ENCODE measurements at regions not wholly inside any gene's neighbourhood (a gene's known extent, or its start where the extent isn't known, plus 50 kb on each side); places are given as distances from the start of the nearest gene placed in this dataset.

- DNase-seq, result no peak
These were observed 118.2 kb upstream of the SLC44A3 start for GRCh38 chr1:94701796-94702441.

DNA sequence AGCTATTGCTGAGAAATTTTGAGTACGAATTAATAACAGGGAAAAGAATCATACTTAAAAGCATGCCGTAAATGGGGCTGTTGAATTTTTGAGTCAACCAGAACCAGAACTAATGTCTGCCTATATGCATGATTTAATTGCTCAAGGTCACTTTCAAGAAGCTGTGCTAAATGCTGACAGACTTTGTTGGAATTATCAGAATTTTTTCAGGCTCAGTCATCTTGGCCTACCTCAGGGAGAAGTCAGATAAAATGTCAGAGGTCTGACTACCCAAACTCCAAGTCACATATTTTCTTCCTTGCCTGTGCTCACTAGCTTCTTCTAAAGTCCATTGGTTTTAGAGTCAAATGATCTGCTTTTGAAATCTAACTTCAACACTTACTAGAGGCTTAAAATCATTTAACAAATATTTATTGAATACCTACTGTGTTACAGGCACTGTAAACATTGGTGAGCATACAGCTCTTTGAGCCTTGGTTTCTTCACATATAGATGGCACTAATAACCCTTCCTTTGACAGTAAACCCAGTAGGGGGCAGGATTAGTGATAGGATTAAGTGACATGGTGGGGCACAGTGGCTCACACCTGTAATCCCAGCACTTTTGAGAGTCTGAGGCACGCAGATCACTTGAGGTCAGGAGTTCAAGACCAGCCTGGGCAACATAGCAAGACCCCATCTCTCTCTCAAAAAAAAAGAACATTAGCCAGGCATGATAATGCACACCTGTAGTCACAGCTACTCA is 121.2 kb upstream of the SLC44A3 start:
- no peak for DNase-seq

- no peak for DNase-seq
These were observed 121.8 kb upstream of the SLC44A3 start for GRCh38 chr1:94698356-94698755.

DNA sequence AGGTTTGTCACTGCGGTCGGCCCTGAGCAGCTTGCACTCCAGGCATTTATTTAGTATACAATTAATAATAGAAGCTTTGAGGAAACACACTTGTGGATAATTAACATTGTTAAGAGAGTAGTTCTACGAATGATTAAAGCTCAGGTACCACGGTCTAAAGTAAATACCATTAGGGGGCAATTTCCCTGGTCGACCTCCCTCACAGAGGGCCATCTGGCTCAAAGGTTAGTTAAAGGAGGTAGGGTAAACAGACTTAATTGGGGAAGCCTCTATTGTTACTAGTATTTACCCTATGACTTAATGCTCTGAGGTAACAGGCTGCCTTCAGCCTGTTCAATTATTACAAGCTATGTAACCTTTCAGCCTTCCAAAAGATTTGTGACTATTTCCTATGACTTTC is 122.3 kb upstream of the SLC44A3 start:
- peak; percentile 50 for DNase-seq

DNA sequence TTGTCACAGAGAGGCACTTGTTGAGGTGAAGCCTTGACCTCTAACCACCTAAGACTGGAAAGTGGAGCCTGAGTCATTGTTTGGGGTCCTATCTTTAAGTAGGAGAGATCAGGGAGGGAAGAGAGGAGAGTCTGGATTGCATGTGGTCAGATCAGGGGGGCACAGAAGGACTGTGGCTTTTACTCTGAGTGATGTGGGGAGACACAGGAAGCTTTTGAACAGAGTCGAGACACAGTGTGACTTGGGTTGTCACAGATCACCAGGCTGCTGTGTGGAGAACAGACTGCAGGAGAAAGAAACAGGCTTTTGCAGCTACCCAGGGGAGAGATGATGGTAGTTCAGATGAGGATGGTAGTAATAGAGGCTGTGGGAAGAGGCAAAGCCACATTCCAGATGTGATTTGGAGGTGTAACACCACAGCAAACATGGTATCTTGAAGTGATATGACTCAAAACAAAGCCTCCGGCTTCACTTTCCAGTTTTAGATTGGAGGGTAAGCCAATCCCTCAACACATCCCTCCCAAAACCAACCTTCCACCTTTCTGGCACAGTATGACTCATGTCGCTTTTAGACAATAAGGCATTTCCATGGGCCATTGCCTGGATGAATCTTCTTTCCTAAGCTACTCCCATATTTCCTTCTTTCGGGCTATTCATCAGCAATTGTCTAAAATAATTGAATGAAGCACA is 125.8 kb upstream of the SLC44A3 start:
- no peak for DNase-seq

GRCh38 chr1:94693435-94693834 is 126.7 kb upstream of the SLC44A3 start:
- no peak for DNase-seq

- DNase-seq, result no peak
These were observed 127.1 kb upstream of the SLC44A3 start for GRCh38 chr1:94693029-94693428.

DNA sequence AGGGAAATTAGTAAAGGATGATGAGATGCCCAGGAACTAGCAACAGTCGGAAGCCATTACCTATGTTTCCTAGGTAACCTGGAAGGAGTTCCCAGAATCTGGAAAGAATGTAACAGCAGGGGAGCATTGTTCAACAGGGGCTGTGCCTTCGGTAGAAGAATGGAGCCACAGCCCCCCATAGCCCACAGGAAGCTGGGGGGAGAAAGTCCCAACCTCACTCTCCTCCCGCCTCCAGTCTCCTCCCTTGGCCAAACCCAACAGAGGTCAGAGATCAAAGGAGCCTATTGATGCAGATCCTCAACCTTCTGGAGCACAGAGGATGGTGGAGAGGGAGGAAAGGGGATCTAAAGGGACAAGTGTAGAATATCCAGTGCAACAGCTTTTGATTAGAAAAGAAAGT is 131.5 kb upstream of the SLC44A3 start:
- DNase-seq, result peak; percentile 73

GRCh38 chr1:94686882-94687281 is 133.3 kb upstream of the SLC44A3 start:
- no peak for DNase-seq

DNA sequence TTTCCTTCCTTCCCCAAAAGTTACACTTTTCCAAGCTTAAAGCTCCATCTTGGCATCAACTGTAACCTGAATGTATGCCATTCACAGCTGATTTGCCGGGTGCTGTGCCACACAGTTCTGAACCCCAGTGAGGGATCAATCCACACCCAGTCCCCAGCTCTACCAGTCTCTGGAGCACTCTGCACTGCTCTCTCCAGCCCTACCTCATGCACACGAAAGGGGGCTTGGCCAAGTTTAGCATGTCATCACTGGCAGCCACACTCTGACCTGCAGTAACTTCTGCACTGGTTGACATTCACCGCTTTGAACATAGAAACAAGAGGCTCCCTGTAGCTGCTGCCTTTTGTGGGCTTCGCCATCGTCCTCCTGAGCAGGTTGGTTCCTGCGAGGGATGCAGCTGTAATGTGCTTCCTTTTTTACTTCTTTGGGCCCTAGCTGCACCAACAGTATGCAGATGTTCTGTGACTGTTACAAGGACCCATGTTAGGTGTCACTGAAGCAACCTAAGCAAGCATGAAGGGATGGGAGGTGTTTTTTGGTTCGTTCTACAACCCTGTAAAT is 135.4 kb upstream of the SLC44A3 start:
- DNase-seq, result no peak

DNA sequence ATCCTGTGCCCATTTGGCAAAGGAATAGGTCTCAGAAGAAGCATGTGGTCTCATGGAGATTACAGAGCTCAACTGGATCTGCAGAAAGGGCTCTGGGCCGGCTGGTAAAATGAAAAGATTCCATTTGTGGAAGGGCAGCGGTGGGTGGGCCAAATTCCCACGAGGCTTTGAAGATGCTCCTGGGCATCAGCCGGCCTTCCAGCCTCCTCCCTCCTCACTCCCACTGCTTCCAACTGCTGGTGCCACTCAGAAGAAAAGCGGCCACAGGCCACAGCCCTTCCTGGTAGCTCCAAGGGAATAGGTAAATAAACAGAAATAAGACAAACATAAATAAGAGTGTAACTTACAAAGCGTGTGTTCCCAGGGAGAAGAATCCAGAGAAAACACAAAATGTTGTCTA is 136.3 kb upstream of the SLC44A3 start:
- DNase-seq, result no peak

DNA sequence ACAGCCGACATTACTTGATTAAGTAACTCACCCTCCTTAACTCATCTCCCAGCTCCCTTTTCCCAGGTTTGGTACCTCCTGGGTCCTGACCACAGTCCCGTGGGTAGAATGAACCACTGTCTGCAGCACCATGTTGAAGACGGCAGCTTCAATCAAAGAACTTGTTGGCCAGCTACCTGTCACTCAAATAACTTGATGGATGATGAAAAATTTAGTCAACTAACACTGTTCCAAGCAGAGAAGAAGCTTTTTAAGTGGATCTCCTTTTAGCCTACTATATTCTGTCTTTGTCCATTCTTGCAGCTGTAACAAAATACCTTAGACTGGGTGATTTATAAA is 138.4 kb upstream of the F3 start:
- DNase-seq, result no peak

DNA sequence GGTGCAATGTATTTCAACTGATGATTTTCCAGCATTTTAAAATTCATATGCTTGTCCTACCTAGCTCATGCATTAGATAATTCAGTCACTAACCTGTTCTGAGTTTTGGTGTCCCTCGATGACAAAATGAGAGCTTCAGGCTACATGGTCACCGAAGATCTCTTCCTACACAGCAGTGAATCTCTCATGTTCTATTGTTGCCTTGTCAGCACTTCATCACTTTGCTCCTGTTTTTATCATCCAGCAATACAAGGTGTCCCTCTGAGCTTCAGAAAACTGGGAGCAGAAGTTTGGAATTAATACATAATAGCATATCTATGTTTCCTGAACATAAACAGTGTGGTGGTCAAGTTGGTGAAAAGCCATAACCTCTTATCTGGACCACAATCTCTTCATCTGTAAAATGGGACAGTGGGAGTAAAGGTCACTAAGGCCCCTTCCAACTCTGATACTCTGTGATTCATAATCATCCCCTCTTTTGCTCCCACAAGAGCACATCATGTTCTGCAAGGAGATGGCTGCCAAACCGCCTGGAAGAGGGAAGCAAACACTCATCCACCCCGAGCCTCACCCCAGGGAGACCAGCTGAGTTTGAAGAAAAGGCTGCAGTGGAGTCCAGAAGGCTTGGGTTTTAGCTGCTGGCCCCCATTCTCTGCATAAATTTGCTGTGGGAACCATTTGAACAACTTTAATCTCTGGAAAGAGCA is 137.9 kb upstream of the F3 start:
- DNase-seq, result no peak

DNA sequence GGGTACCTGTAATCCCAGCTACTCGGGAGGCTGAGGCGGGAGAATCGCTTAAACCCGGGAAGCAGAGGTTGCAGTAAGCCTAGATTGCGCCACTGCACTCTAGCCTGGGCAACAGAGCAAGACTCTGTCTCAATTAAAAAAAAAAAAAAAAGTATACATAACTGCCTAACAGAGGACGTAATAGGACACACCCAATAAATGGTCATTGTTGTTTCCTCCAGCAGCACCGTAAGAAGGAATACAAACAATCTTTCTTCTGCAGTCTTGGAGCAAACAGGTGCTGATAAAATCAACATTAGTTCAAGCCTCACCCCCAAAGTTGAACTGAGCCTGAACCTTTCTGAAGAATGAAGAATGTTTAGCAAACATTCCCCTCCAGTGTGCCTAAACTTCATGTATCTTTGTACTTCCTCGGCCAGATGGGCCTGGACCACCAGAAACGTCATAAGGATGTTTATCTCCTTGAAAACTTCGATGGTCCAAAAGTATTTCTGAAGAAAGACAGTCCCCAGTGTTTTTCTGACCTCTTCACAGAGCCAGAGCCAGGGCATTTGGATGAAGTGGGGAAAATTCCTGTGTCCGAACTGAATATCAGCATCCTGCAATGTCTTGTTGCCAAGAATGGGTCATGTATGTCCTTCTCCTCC is 136.8 kb upstream of the F3 start:
- DNase-seq, result no peak

DNA sequence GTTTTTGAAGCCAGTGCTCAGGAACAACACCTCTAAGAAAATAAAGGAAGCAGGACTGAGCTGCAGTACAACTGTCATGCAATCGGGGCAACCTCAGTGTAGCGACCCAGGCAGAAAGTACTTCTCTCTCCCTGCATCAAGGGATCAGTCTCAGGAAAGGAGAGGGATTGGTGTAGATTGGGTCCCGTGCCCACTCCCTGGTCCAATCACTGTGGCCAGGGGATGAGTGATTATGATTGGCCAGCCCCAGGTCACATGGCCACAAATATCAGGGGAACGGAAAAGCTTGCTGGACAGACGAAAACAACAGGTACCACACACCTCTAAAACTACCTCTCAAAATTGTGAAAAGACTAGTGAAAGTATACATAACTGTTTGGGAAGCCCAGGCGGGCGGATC is 136.2 kb upstream of the F3 start:
- DNase-seq, result no peak

GRCh38 chr1:94677087-94677486 is 135.5 kb upstream of the F3 start:
- DNase-seq, result no peak

GRCh38 chr1:94676686-94677085 is 135.1 kb upstream of the F3 start:
- DNase-seq, result no peak

GRCh38 chr1:94675373-94675772 is 133.8 kb upstream of the F3 start:
- no peak for DNase-seq

DNA sequence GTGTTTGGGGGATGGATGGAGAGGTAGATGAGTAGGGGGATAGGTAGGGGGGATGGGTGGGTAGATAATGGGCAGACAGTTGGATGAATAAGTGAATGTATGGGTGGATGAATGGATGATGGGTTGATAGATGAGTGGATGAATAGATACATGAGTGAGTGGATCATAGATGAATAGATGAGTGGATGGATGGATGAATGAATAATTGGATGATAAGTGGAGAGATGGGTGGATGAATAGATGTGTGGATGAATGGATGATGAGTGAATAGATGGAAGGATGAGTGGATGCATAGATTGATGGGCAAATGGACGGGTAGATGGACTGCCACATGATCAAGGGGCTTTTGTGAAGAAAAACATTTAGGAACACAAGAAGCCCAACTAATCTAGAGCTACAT is 133.3 kb upstream of the F3 start:
- no peak for DNase-seq

DNA sequence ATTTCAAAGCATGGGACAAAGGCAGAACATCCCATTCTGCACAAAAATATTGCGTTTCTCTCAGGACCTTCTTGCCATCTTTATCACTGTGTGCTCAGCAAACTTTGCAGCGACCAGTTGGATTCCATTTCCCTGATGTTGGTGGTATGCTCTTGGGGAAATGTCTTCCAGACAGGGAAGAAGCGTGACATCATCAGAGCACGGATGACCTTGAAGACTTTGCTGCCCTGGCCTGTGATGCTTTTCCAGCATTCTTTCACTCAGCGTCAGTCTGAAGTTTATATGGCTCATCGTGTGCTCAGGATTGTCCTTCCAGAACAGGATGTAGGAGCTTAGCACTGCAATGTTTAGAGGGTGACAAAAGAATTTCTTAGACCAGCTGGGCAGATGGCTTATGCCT is 131.4 kb upstream of the F3 start:
- no peak for DNase-seq

DNA sequence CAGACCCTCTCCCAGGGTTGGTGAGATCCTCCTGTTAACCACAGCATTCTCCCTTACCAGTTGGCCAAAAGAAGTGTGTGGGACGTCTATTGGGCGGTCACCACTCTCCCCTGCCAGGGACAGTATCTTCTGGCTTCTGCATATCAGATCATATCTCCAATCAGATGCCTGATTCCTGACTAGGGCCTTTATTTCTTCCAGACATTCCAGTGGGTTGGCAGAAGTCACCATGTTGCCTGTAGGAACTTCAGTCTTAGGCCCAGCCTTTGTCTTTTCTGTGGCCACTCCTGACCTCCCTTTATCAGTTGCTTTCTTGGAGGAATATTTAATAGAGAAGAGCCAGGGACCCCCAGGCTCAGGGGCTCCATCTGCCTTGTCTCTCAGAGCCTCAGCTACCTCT is 130.4 kb upstream of the F3 start:
- DNase-seq, result no peak

DNA sequence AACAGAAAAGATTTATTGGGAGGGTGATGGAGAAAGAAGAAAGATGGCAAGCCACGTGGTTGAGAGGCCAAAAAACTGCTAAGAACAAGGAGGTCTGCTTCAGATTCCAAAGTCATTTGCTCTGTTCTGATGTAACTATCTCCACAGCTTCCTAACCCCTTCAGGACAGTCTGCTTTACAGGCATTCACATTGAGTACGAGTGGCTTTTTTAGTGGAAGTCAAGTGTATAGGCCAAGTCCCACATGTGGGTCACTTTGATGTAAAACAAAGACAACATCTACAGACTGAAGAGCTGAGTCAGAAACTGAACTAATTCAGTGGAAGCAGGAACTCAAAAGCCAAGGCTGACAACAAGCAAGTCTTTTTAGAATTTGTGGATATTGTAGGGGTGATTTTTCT is 128.7 kb upstream of the F3 start:
- DNase-seq, result no peak

DNA sequence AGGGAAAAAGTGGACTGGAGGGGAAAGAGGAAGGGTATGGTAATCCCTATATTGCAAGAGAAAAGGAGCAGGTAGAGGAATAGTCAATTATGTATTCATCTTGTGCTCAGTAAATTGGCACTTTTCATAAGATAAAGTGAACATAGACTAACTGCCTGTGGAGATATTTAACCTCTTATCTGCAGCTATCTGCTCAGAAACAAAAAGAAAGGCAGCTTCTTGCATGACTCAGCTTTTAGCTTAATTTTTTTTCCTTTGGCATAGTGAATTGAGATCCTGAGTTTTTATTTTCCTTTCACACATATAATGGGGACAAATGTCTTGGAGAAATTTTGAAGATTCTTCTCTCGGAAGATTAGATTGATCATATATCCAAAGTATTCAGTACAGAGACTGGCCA is 127.6 kb upstream of the F3 start:
- no peak for DNase-seq

Data from COR-L47 (cell line).